Upper lobe of right lung (tissue), 1 donor: ENCODE measurements at regions not wholly inside any gene's neighbourhood (a gene's known extent, or its start where the extent isn't known, plus 50 kb on each side); places are given as distances from the start of the nearest gene placed in this dataset.

ENCODE experiments used
- ATAC-seq: fragments of 200-7000 bp; cut with Tn5 transposase; one replicate; pipeline ENCODE4 v1.9.1; 2020; ENCODE audit warnings: mild to moderate bottlenecking, moderate library complexity
- DNase-seq: peaks from one replicate; pipeline ENCODE4 v3.0.0-alpha.2; 2020
- H3K27ac ChIP-seq: fragments of 200-600 bp; one replicate; pipeline ENCODE4 v1.8.0; 2022
- H3K27me3 ChIP-seq: fragments of 200-600 bp; one replicate; pipeline ENCODE4 v1.8.0; 2022; ENCODE audit warnings: mild to moderate bottlenecking
- H3K36me3 ChIP-seq: fragments of 200-600 bp; one replicate; pipeline ENCODE4 v1.8.0; 2022
- H3K4me1 ChIP-seq: fragments of 200-600 bp; one replicate; pipeline ENCODE4 v1.8.0; 2022
- H3K4me3 ChIP-seq: fragments of 200-600 bp; one replicate; pipeline ENCODE4 v1.8.0; 2022; ENCODE audit warnings: mild to moderate bottlenecking
- H3K9me3 ChIP-seq: fragments of 200-600 bp; one replicate; pipeline ENCODE4 v1.8.0; 2022
- intact Hi-C: fragments of 100-400 bp; cut with DNase I; formaldehyde crosslinking; loops from one replicate; pipeline ENCODE4 v1.11.0; 2022
- TF ChIP-seq, protein P1 (sequence below): fragments of 200-600 bp; IDR thresholded peaks from one replicate; pipeline ENCODE4 v1.8.0; 2022; ENCODE audit warnings: antibody characterized with exemption
- donor health status: DM: no; HTN: yes; CAD: no; lungs with severe emphysema.

GRCh38 chr2:41827354-41827971, 220.4 kb upstream of the PKDCC start:
- H3K27me3 ChIP-seq, result no peaks in the 10 kb centered on the region
- no peak for ATAC-seq
- no peaks in the 10 kb centered on the region for H3K4me1 ChIP-seq
- H3K27ac ChIP-seq, result no peak overlapping the region
- intact Hi-C loops, result no loop called here
- H3K9me3 ChIP-seq, result no peaks in the 10 kb centered on the region
- no peaks in the 10 kb centered on the region for H3K36me3 ChIP-seq
- DNase-seq, result no peak
- TF ChIP-seq, protein P1, sequence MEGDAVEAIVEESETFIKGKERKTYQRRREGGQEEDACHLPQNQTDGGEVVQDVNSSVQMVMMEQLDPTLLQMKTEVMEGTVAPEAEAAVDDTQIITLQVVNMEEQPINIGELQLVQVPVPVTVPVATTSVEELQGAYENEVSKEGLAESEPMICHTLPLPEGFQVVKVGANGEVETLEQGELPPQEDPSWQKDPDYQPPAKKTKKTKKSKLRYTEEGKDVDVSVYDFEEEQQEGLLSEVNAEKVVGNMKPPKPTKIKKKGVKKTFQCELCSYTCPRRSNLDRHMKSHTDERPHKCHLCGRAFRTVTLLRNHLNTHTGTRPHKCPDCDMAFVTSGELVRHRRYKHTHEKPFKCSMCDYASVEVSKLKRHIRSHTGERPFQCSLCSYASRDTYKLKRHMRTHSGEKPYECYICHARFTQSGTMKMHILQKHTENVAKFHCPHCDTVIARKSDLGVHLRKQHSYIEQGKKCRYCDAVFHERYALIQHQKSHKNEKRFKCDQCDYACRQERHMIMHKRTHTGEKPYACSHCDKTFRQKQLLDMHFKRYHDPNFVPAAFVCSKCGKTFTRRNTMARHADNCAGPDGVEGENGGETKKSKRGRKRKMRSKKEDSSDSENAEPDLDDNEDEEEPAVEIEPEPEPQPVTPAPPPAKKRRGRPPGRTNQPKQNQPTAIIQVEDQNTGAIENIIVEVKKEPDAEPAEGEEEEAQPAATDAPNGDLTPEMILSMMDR, result no peak
- H3K4me3 ChIP-seq, result no peak overlapping the region

DNA sequence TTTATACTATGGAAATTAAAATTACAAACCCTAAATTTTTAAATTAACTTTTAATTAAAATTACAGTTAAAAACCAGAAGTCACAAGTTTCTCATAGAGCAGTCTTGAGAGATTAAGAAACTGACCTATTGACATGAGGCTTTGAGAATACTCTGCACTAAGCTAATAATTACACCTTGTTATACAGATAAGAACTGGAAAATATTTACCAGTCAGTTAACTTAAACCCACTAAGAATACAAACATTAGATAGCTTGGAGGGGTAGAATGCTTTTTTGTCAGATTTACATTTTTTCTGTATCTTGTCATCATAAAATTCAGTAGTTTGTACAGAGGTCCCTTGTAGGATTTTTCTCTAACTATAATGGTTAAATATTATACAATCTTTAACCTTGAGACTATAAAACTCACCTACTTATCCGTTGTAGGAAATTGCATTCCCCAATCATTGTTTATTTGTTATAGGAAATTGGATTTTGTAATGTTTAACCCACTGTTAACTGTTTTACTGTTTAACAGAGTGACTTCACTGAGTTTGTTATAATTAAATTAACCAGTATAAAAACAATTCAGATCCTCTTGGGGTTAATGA, 219.7 kb upstream of the PKDCC start:
- intact Hi-C loops, result no loop called here
- ATAC-seq (no peak), DNase-seq (no peak)

GRCh38 chr2:41829052-41829451, 218.8 kb upstream of the PKDCC start:
- ATAC-seq, result no peak
- Histone ChIP-seq H3K27me3 (no peaks in the 10 kb centered on the region), H3K9me3 (no peaks in the 10 kb centered on the region), H3K27ac (no peak overlapping the region), H3K4me3 (no peak overlapping the region), H3K4me1 (no peaks in the 10 kb centered on the region), H3K36me3 (no peaks in the 10 kb centered on the region)
- TF ChIP-seq, protein P1, result no peak
- no peak for DNase-seq
- intact Hi-C loops, result no loop called here

More for the DNA sequence above, 219.7 kb upstream of the PKDCC start:
- H3K9me3 ChIP-seq, result no peaks in the 10 kb centered on the region
- no peaks in the 10 kb centered on the region for H3K27me3 ChIP-seq
- H3K27ac ChIP-seq, result no peak overlapping the region
- H3K4me1 ChIP-seq, result no peaks in the 10 kb centered on the region
- H3K36me3 ChIP-seq, result no peaks in the 10 kb centered on the region
- TF ChIP-seq, protein P1, result no peak
- H3K4me3 ChIP-seq, result no peak overlapping the region

GRCh38 chr2:41830600-41830999, 217.2 kb upstream of the PKDCC start:
- ATAC-seq, result no peak
- TF ChIP-seq, protein P1, result no peak
- H3K36me3 ChIP-seq, result no peaks in the 10 kb centered on the region
- no peak overlapping the region for H3K4me3 ChIP-seq
- intact Hi-C loops, result no loop called here
- DNase-seq, result no peak
- H3K9me3 ChIP-seq, result no peaks in the 10 kb centered on the region
- no peak overlapping the region for H3K27ac ChIP-seq
- no peaks in the 10 kb centered on the region for H3K27me3 ChIP-seq
- H3K4me1 ChIP-seq, result no peaks in the 10 kb centered on the region

DNA sequence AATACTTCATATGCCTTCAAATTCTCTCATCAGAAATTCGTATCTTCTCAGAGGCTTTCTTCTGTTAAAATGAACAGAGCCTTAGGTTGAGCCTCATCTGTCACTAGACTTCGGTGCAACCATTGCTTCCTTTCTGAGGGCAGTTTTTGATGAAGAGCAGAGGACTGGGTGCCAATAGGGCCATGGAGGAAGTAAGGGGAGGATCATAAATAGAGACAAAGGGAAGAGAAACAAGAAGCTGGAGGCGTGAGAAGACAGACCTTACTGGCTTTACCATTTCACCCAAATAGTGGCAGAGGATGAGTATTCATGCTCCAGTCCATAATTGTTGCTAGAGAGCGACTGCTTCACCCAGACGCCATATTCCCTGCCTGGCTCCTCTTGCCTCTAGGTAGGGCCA, 215.6 kb upstream of the PKDCC start:
- TF ChIP-seq, protein P1, result no peak
- Histone ChIP-seq H3K36me3 (no peaks in the 10 kb centered on the region), H3K9me3 (no peaks in the 10 kb centered on the region), H3K4me3 (no peak overlapping the region), H3K27me3 (no peaks in the 10 kb centered on the region), H3K4me1 (no peaks in the 10 kb centered on the region), H3K27ac (no peak overlapping the region)
- ATAC-seq (peak; percentile 84), DNase-seq (no peak)
- intact Hi-C loops, result no loop called here
